Tibial nerve (tissue), 4 donors: ENCODE measurements at regions not wholly inside any gene's neighbourhood (a gene's known extent, or its start where the extent isn't known, plus 50 kb on each side); places are given as distances from the start of the nearest gene placed in this dataset.

Source experiments
- DNase-seq, 2 donors: peaks; one replicate each; pipeline ENCODE4 v3.0.0-alpha.2; 2019; ENCODE audit warnings: low spot score in 2 of 2
- H3K27ac ChIP-seq, 4 donors: fragments of 200-600 bp; sonication (generic) in 3 of 4; one replicate each; pipeline ENCODE4 v1.5.1; 2017 to 2019; ENCODE audit warnings: mild to moderate bottlenecking in 1 of 4
- H3K27me3 ChIP-seq, 2 donors: fragments of 200-600 bp; sonication (generic) in 1 of 2; one replicate each; pipeline versions ENCODE4 v1.5.1 to v1.6.0; 2017 to 2019
- H3K36me3 ChIP-seq, 3 donors: fragments of 200-600 bp; sonication (generic); one replicate each; pipeline ENCODE4 v1.5.1; 2018 to 2019
- H3K4me1 ChIP-seq, 4 donors: fragments of 200-600 bp; sonication (generic) in 3 of 4; one replicate each; pipeline ENCODE4 v1.5.1; 2017 to 2019
- H3K4me3 ChIP-seq, 4 donors: fragments of 200-600 bp; sonication (generic) in 3 of 4; one replicate each; pipeline ENCODE4 v1.5.1; 2017 to 2019; ENCODE audit warnings: mild to moderate bottlenecking in 1 of 4, moderate library complexity in 1 of 4
- H3K9me3 ChIP-seq, 4 donors: fragments of 200-600 bp; sonication (generic) in 3 of 4; one replicate each; pipeline ENCODE4 v1.5.1; 2017 to 2019
- EP300 ChIP-seq, 2 donors: sonication (generic); formaldehyde crosslinking; IDR thresholded peaks; one replicate each; pipeline ENCODE4 v1.6.1; 2017; ENCODE audit warnings: antibody characterized with exemption in 2 of 2, mild to moderate bottlenecking in 1 of 2
- POLR2A ChIP-seq, 2 donors: fragments of 450-650 bp; IDR thresholded peaks; one replicate each; pipeline ENCODE4 v1.6.1; 2017; ENCODE audit warnings: antibody characterized with exemption in 2 of 2, mild to moderate bottlenecking in 2 of 2, moderate library complexity in 2 of 2
- WGBS, 2 donors: methylation state at CpG; one replicate each; pipeline ENCODE4 v1.1.5; 2018; 5-methylcytosine and 5-hydroxymethylcytosine counted together
- TF ChIP-seq, protein P1 (sequence below), 5 experiments: fragments of 200-600 bp in 3 of 5; fragments of 450-650 bp in 2 of 5; sonication (generic) in 3 of 5; IDR thresholded peaks; one replicate each; pipeline ENCODE4 v1.5.1; 2016 to 2019; ENCODE audit warnings: antibody characterized with exemption in 5 of 5, mild to moderate bottlenecking in 3 of 5, moderate library complexity in 2 of 5

DNA sequence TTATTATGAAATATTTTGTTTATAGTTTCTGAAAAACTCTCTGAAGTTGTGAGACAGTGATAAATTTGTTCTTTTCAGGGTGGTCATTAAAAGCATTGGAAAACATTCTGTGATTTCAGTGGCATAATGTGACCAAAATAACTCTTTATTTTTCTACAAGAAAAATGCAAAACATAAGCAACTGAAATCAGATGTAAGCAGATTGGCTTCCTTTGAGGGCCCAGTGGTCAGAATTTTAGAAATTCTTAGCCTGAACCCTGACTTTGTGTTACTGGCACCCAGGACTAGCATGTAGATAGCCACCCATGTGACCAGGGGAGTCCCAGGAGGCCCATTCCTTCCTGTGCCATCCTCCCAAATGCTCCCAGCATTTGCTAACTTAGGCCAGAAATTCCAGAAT is 145.6 kb upstream of the SLC38A2 start:
- TF ChIP-seq POLR2A (IDR thresholded peaks at IDR 0.05) (no peak), EP300 (IDR thresholded peaks at IDR 0.05) (no peak)
- TF ChIP-seq, protein P1, sequence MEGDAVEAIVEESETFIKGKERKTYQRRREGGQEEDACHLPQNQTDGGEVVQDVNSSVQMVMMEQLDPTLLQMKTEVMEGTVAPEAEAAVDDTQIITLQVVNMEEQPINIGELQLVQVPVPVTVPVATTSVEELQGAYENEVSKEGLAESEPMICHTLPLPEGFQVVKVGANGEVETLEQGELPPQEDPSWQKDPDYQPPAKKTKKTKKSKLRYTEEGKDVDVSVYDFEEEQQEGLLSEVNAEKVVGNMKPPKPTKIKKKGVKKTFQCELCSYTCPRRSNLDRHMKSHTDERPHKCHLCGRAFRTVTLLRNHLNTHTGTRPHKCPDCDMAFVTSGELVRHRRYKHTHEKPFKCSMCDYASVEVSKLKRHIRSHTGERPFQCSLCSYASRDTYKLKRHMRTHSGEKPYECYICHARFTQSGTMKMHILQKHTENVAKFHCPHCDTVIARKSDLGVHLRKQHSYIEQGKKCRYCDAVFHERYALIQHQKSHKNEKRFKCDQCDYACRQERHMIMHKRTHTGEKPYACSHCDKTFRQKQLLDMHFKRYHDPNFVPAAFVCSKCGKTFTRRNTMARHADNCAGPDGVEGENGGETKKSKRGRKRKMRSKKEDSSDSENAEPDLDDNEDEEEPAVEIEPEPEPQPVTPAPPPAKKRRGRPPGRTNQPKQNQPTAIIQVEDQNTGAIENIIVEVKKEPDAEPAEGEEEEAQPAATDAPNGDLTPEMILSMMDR (IDR thresholded peaks at IDR 0.05) = no peak
- H3K9me3 ChIP-seq = no peaks in the 10 kb centered on the region
- H3K36me3 ChIP-seq = no peaks in the 10 kb centered on the region
- no peaks in the 10 kb centered on the region for H3K27me3 ChIP-seq
- peak overlapping the region in 3 of 4 donors; percentile 48 to 75 (median 65) for H3K27ac ChIP-seq
- DNase-seq = peak in 1 of 2 donors; percentile 25
- H3K4me3 ChIP-seq = no peak overlapping the region
- peaks cover 0 to 46% (median 14%) of the 10 kb centered on the region in 4 donors for H3K4me1 ChIP-seq

DNA sequence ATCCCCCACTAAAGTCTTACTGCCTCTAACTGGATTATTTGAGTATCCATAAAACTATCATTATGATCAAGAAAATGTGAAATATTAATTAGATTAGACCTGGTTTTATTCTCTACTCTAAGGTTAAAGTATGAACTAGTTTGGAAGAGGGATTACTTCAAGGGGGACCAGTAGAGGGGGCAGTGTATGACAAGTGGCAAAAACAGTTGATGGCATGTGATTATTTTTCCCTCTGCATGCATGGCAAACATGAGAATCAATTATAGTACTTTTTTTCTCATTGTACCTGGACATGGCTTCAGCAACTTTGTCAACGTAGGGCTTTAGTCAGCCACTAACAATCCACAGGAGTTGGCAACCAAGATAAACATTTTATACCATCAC is 145.0 kb upstream of the SLC38A2 start:
- H3K4me3 ChIP-seq = no peak overlapping the region
- H3K4me1 ChIP-seq = peaks cover 0 to 45% (median 14%) of the 10 kb centered on the region in 4 donors
- no peaks in the 10 kb centered on the region for H3K27me3 ChIP-seq
- 75% methylated on average over 1 of the region's 1 CpG for WGBS, 2 donors
- TF ChIP-seq EP300 (IDR thresholded peaks at IDR 0.05) (no peak), POLR2A (IDR thresholded peaks at IDR 0.05) (no peak)
- TF ChIP-seq, protein P1 (IDR thresholded peaks at IDR 0.05) = no peak
- no peaks in the 10 kb centered on the region for H3K9me3 ChIP-seq
- peak overlapping the region in 3 of 4 donors; percentile 48 to 75 (median 56) for H3K27ac ChIP-seq
- no peaks in the 10 kb centered on the region for H3K36me3 ChIP-seq
- DNase-seq = no peak

DNA sequence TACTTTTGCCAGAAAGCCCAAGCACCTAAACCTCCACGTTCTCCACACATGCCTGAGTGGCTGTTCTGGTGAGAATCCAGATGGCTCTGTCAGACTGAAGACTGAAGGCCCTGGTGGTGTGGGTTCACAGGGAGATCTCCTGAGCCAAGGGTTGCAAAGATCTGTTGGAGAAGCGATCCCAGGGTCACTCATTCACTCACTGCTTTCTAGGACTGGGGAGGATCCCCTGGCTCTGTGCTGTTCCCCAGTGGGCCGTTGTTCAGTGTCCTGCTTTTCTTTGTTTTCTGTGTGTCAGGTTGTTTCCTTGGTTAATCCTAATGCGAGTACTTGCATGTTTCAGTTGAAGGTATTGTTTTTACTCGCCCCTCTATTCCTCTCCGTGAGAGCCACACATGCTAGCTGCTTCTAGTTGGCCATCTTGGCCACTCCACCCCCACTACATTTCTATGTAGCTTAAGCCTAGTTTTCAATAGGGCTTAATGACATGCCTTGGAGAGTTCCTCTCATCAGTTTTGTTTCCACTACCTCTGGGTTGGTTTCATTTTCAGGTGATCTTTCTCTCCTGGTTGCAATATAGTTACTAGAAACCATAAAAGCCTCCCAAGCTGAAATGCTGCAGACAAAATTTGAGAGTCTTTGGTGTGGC is 144.5 kb upstream of the SLC38A2 start:
- Histone ChIP-seq H3K27me3 (no peaks in the 10 kb centered on the region), H3K27ac (peak overlapping the region in 3 of 4 donors; percentile 8 to 75 (median 48)), H3K9me3 (no peaks in the 10 kb centered on the region), H3K4me3 (no peak overlapping the region), H3K4me1 (peaks cover 0 to 41% (median 14%) of the 10 kb centered on the region in 4 donors), H3K36me3 (no peaks in the 10 kb centered on the region)
- TF ChIP-seq POLR2A (IDR thresholded peaks at IDR 0.05) (no peak), EP300 (IDR thresholded peaks at IDR 0.05) (no peak)
- TF ChIP-seq, protein P1 (IDR thresholded peaks at IDR 0.05) = no peak
- DNase-seq = no peak
- WGBS, 2 donors = 90 to 96% methylated on average over 6 of the region's 6 CpGs

DNA sequence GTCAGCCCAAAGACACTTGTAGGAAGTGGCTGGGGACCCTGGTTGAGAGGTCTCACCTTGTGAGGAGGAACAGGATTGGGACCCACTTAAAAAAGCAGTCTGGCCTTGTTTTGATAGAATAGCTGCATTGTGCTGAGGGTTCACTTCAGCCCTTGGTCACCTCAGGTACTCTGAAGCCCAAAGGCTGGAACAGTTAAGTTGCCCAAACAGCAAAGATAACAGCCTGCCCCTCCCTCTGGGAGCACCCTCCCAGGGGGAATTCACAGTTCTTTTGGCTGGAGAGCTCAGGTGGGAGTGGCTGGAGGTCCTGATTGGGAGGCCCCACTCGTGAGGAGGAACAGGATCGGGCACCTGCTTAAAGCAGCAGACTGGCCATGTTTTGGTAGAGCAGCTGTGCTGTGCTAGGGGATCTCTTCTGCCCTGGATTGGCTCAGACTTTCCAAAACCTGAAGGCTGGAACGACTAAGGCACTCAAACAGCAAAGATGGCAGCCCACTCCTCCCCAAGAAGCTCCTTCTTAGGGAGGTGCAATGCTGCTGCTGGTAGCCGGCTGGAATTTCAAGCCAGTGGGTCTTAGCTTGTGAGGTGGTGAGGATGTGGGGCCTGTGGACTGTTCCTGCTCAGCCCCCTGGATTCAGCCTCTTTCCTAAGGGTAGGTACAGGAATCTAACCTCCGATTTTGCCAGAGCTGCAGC is 143.8 kb upstream of the SLC38A2 start:
- peak overlapping the region in 1 of 4 donors; percentile 8 for H3K27ac ChIP-seq
- no peak overlapping the region for H3K4me3 ChIP-seq
- peaks cover 0 to 3% (median 1%) of the 10 kb centered on the region in 4 donors for H3K9me3 ChIP-seq
- 91 to 92% methylated on average over 5 of the region's 5 CpGs for WGBS, 2 donors
- H3K27me3 ChIP-seq = no peaks in the 10 kb centered on the region
- H3K4me1 ChIP-seq = peaks cover 0 to 35% (median 14%) of the 10 kb centered on the region in 4 donors
- TF ChIP-seq EP300 (IDR thresholded peaks at IDR 0.05) (no peak), POLR2A (IDR thresholded peaks at IDR 0.05) (no peak)
- TF ChIP-seq, protein P1 (IDR thresholded peaks at IDR 0.05) = no peak
- no peaks in the 10 kb centered on the region for H3K36me3 ChIP-seq
- no peak for DNase-seq

DNA sequence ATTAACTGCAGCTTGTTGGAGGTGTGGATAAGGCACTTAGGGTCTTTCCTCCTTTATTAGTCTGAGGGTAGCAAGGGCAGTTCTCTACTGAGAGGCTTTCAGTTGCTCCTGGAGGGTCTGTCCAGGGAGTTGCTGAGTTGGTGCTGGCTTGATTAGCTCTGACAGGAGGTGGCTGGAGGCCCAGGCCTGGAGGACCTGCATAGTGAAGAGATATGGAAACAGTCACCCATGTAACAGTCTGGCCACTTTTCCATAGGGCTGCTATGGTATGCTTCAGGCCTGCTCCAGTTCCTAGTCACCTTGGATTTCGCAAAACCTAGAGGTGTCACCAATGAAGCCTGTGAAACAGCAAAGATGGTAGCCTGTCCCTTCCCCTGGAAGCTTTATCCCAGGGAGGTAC is 143.3 kb upstream of the SLC38A2 start:
- peaks cover 0 to 34% (median 14%) of the 10 kb centered on the region in 4 donors for H3K4me1 ChIP-seq
- no peak overlapping the region for H3K4me3 ChIP-seq
- no peak for DNase-seq
- no peak overlapping the region for H3K27ac ChIP-seq
- 92 to 100% methylated on average over 1 of the region's 1 CpG for WGBS, 2 donors
- H3K27me3 ChIP-seq = no peaks in the 10 kb centered on the region
- peaks cover 0 to 9% (median 4%) of the 10 kb centered on the region in 4 donors for H3K9me3 ChIP-seq
- no peaks in the 10 kb centered on the region for H3K36me3 ChIP-seq
- TF ChIP-seq, protein P1 (IDR thresholded peaks at IDR 0.05) = no peak
- TF ChIP-seq POLR2A (IDR thresholded peaks at IDR 0.05) (no peak), EP300 (IDR thresholded peaks at IDR 0.05) (no peak)
